Spleen (tissue), 11 donors: ENCODE measurements at regions not wholly inside any gene's neighbourhood (a gene's known extent, or its start where the extent isn't known, plus 50 kb on each side); places are given as distances from the start of the nearest gene placed in this dataset.

Source experiments
- DNase-seq: peaks from one replicate; pipeline ENCODE4 v3.0.0-alpha.2; 2020
- H3K27ac ChIP-seq, 8 donors: fragments of 200-600 bp; sonication (generic) in 7 of 8; 1 replicate in 4 of 8; 2 replicates in 4 of 8; pipeline versions ENCODE4 v1.5.0 to v1.8.0; 2016 to 2021; ENCODE audit warnings: inconsistent platforms in 4 of 8, mild to moderate bottlenecking in 4 of 8, moderate library complexity in 1 of 8
- H3K27me3 ChIP-seq, 7 donors: fragments of 200-600 bp; sonication (generic) in 6 of 7; replicated peaks in 1 of 7; 1 replicate in 4 of 7; 2 replicates in 3 of 7; pipeline versions ENCODE4 v1.5.0 to v1.8.0; 2016 to 2021; ENCODE audit warnings: inconsistent platforms in 3 of 7, mild to moderate bottlenecking in 1 of 7
- H3K36me3 ChIP-seq, 6 donors: fragments of 200-600 bp; sonication (generic) in 5 of 6; 1 replicate in 4 of 6; 2 replicates in 2 of 6; pipeline versions ENCODE4 v1.5.0 to v1.8.0; 2016 to 2021; ENCODE audit warnings: inconsistent platforms in 2 of 6
- H3K4me1 ChIP-seq, 6 donors: fragments of 200-600 bp; sonication (generic) in 5 of 6; 1 replicate in 3 of 6; 2 replicates in 3 of 6; pipeline versions ENCODE4 v1.5.0 to v1.8.0; 2016 to 2021; ENCODE audit warnings: inconsistent platforms in 3 of 6
- H3K4me3 ChIP-seq, 8 donors: fragments of 200-600 bp; sonication (generic) in 7 of 8; 1 replicate in 4 of 8; 2 replicates in 4 of 8; pipeline versions ENCODE4 v1.5.0 to v1.8.0; 2016 to 2021; ENCODE audit warnings: inconsistent platforms in 4 of 8, mild to moderate bottlenecking in 4 of 8, moderate library complexity in 2 of 8
- H3K9me3 ChIP-seq, 8 donors: fragments of 200-600 bp; sonication (generic) in 7 of 8; 1 replicate in 4 of 8; 2 replicates in 4 of 8; pipeline versions ENCODE4 v1.5.0 to v1.8.0; 2016 to 2021; ENCODE audit warnings: inconsistent platforms in 4 of 8
- CTCF ChIP-seq, 11 experiments: fragments of 200-600 bp in 7 of 11; fragments of 450-650 bp in 4 of 11; sonication (generic) in 4 of 11; IDR thresholded peaks in 8 of 11; conservative IDR thresholded peaks in 3 of 11; 1 replicate in 7 of 11; 2 replicates in 4 of 11; pipeline versions ENCODE4 v1.4.0 to v1.8.0; 2016 to 2021; ENCODE audit warnings: antibody characterized with exemption in 11 of 11, inconsistent platforms in 4 of 11, mild to moderate bottlenecking in 1 of 11
- POLR2A ChIP-seq, 3 donors: fragments of 450-650 bp; IDR thresholded peaks; one replicate each; pipeline ENCODE4 v1.5.1; 2017; ENCODE audit warnings: antibody characterized with exemption in 3 of 3, mild to moderate bottlenecking in 1 of 3
- POLR2AphosphoS5 ChIP-seq, 3 donors: sonication (generic); formaldehyde crosslinking; IDR thresholded peaks; one replicate each; pipeline ENCODE4 v1.5.1; 2017; ENCODE audit warnings: antibody characterized with exemption in 3 of 3
- WGBS, 5 donors: extraction: QIAGEN DNeasy Blood & Tissue Kit in 3 of 5; methylation state at CpG; one replicate each; pipeline versions ENCODE4 v1.1.5 to v1.1.7; 2013 to 2018; 5-methylcytosine and 5-hydroxymethylcytosine counted together
- intact Hi-C: fragments of 100-400 bp; cut with DNase I; formaldehyde crosslinking; loops from one replicate; pipeline ENCODE4 v1.15.0; 2023; ENCODE audit warnings: low total_unique reads
- donor health status: healthy with polysubstance abuse.
- donor health status: DM: no; HTN: no; CAD: no; lungs with moderate emphysema.
- donor health status: DM: no; HTN: no; CAD: no.
- donor health status: Bipolar disorder and iron deficiency.
- donor health status: healthy.
- donor health status: DM: no; HTN: no; CAD: no.
- donor health status: DM: yes; HTN: yes; CAD: no.

GRCh38 chr2:136324966-136325365, 207.0 kb upstream of the CXCR4 start:
- intact Hi-C loops: no loop called here
- H3K27ac ChIP-seq: peak overlapping the region in 6 of 8 donors; percentile 13 to 83 (median 48)
- 35 to 44% (median 40%) methylated on average over 3 of the region's 3 CpGs for WGBS, 5 donors
- no peak for TF ChIP-seq POLR2A (IDR thresholded peaks at IDR 0.05)
- TF ChIP-seq CTCF (IDR thresholded peaks at IDR 0.05 in 8 of 11, conservative IDR thresholded peaks at IDR 0.05 in 3 of 11): no peak
- no peak for TF ChIP-seq POLR2AphosphoS5 (IDR thresholded peaks at IDR 0.05)
- H3K9me3 ChIP-seq: no peaks in the 10 kb centered on the region
- DNase-seq: no peak
- peak overlapping the region in 1 of 8 donors; percentile 37 for H3K4me3 ChIP-seq
- no peaks in the 10 kb centered on the region for H3K27me3 ChIP-seq
- H3K36me3 ChIP-seq: no peaks in the 10 kb centered on the region
- peaks cover 12 to 66% (median 43%) of the 10 kb centered on the region in 6 donors for H3K4me1 ChIP-seq

GRCh38 chr2:136323935-136324334, 206.0 kb upstream of the CXCR4 start:
- Histone ChIP-seq H3K4me1 (peaks cover 12 to 66% (median 43%) of the 10 kb centered on the region in 6 donors), H3K36me3 (no peaks in the 10 kb centered on the region), H3K4me3 (peak overlapping the region in 1 of 8 donors; percentile 37), H3K27me3 (no peaks in the 10 kb centered on the region), H3K27ac (peak overlapping the region in 5 of 8 donors; percentile 15 to 83 (median 51)), H3K9me3 (no peaks in the 10 kb centered on the region)
- no peak for DNase-seq
- 55 to 65% (median 57%) methylated on average over 7 of the region's 7 CpGs for WGBS, 5 donors
- no peak for TF ChIP-seq POLR2AphosphoS5 (IDR thresholded peaks at IDR 0.05)
- TF ChIP-seq CTCF (IDR thresholded peaks at IDR 0.05 in 8 of 11, conservative IDR thresholded peaks at IDR 0.05 in 3 of 11): no peak
- no peak for TF ChIP-seq POLR2A (IDR thresholded peaks at IDR 0.05)
- intact Hi-C loops: no loop called here

- Histone ChIP-seq H3K9me3 (no peaks in the 10 kb centered on the region), H3K4me3 (no peak overlapping the region), H3K4me1 (peaks cover 12 to 62% (median 43%) of the 10 kb centered on the region in 6 donors), H3K27ac (peak overlapping the region in 1 of 8 donors; percentile 44), H3K36me3 (no peaks in the 10 kb centered on the region), H3K27me3 (no peaks in the 10 kb centered on the region)
- TF ChIP-seq POLR2A (IDR thresholded peaks at IDR 0.05) (no peak), CTCF (IDR thresholded peaks at IDR 0.05 in 8 of 11, conservative IDR thresholded peaks at IDR 0.05 in 3 of 11) (no peak), POLR2AphosphoS5 (IDR thresholded peaks at IDR 0.05) (no peak)
- DNase-seq: no peak
- 48 to 65% (median 56%) methylated on average over 3 of the region's 3 CpGs for WGBS, 5 donors
- intact Hi-C loops: no loop called here
Observed at GRCh38 chr2:136323195-136323594, 205.2 kb upstream of the CXCR4 start.

GRCh38 chr2:136322428-136322827, 204.5 kb upstream of the CXCR4 start:
- H3K27ac ChIP-seq: peak overlapping the region in 2 of 8 donors; percentile 13 to 44
- H3K9me3 ChIP-seq: no peaks in the 10 kb centered on the region
- no peak for DNase-seq
- peaks cover 10 to 55% (median 39%) of the 10 kb centered on the region in 6 donors for H3K4me1 ChIP-seq
- TF ChIP-seq POLR2AphosphoS5 (IDR thresholded peaks at IDR 0.05) (no peak), CTCF (IDR thresholded peaks at IDR 0.05 in 8 of 11, conservative IDR thresholded peaks at IDR 0.05 in 3 of 11) (no peak), POLR2A (IDR thresholded peaks at IDR 0.05) (no peak)
- no peaks in the 10 kb centered on the region for H3K36me3 ChIP-seq
- 57 to 87% (median 73%) methylated on average over 2 of the region's 2 CpGs for WGBS, 5 donors
- peak overlapping the region in 1 of 8 donors; percentile 18 for H3K4me3 ChIP-seq
- H3K27me3 ChIP-seq: no peaks in the 10 kb centered on the region
- intact Hi-C loops: no loop called here
